Embryonic facial prominence (tissue), 1 donor: ENCODE measurements at regions not wholly inside any gene's neighbourhood (a gene's known extent, or its start where the extent isn't known, plus 50 kb on each side); places are given as distances from the start of the nearest gene placed in this dataset.
"Not testable (repeated sequence)": the region's sequence is repeated elsewhere in the genome, so short reads cannot be mapped to it uniquely, and the experiment has no call there.

ENCODE experiments used
- DNase-seq: peaks from one replicate; pipeline ENCODE4 v3.0.0-alpha.2; 2016; ENCODE audit errors: extremely low spot score

DNA sequence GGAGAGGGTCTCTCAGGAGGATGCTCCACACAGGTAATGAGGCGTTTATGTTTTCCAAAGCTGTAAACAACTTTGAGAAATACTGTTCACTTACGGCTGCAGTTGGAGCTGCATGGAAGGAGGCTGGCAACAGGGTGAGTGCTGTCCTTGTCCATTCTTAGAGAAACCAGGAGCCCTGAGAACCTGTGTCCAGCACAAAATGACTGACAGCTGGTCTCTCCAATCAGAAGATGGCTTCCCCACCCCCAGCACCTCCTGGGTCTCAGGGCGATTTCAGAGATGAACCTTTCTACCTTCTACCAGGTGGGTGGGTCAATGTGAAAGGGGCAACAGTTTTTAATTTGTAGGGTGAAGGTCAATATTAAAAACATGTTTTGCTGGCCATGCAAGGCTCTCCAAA, 353.6 kb downstream of the NPHP4 start:
- DNase-seq, result no peak

DNA sequence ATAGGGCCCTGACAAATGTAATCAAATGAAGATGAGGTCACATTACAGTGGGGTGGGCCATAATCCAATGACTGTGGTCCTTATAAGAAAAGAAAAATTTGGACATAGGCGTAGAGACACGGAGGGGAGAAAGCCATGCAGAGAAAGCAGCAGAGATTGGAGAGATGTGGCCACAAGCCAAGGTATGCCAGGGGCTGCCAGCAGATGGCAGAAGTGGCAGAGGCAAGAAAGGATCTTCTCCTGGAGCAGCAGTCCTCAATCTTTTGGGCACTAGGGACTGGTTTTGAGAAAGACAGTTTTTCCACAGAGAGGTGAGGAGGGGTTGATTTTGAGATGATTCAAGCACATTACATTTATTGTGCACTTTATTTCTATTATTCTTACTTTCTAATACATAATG, 355.1 kb downstream of the NPHP4 start:
- DNase-seq, result no peak

DNA sequence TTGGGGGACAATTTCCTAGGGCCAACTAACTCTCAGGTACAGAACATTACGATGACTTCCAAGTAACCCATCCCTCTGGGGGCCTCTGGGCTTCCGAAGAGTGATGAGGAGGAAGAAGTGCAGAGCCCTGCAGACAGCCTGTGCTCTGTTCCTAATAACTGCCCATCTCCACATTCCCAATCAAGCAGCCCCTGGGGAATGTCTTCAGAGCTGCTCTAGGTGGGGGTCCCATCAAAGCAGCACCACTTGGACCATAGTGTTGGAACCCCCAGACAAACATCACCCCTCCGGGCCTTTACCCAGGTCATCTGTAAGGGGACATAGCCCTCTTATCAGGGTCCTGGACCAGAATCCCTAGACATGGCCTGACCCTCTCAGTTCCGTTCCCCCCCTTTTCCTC, 357.3 kb downstream of the NPHP4 start:
- no peak for DNase-seq

DNA sequence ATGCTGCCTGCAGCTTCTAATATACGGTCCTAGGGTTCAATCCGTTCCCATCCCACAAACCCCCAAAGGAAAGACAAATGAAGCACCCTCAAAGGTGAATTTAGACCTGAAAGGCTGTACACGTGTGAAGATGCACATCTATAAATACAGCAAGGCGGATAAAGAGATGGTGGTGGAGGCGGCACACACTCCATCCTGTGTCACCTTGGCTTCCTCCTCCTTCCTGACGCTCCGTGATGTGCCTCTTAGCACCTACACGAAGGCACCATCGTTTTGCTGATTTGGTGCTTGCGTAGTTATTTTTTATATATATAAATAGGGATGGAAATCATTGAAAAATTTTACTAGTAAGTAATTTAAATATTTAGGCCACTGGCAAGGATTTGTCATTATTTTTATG, 359.4 kb downstream of the NPHP4 start:
- DNase-seq, result no peak

DNA sequence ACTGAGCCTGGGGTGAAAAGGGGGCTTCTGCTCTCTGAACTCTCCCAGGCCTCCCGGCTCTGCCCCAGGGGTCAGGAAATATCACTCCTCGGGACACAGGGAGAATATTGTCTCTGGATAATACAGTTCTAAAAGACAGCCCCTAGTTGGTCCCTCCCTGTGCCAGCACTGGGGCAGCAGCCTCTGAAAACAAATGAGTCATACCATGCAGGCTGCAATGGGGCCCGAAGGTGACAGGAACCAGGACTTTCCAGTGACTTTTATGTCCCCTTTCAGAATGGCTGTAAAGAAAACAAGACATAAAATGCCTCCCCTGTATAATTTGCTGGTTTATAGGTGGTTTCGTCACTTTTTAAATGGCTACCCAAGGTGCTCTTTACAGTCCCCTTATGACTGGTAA, 360.0 kb downstream of the NPHP4 start:
- no peak for DNase-seq

DNA sequence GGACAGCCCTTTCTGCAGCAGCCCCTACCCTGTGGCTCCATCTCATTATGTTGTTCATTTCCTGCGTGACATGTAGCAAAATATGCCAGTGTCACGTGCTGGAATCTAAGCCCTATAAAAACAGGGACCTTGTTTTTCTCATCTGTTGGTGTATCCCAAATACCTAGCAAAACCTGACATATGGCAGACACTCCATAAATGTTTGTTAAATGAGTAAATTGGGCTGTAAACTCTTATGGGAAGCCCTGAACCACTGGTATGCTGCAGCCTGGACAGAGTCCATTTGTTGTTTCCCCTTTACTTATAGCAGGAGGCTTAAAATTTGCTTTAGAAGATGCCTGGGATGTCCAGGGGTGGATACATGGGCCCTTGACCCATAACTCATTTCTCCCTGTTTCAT, 363.8 kb downstream of the NPHP4 start:
- DNase-seq, result no peak

DNA sequence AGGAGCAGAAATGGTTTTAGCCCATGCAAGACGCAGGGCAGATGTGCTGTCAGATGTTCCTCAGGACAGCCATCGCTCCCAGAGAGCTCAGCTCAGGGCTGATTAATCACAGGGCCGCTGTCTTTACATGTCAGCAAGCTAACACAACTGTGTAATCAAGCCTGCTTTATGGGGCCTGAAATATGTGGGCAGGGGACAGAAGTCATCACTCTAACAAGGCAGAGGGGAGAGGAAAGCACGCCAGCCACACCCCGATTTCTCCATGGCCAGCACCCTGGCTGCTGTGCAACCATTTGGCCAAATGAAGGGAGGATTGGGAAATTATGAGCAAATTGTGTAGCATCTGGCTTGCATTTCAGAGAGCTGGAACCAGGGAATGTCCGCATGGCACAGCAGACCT, 368.8 kb downstream of the NPHP4 start:
- DNase-seq, result no peak

DNA sequence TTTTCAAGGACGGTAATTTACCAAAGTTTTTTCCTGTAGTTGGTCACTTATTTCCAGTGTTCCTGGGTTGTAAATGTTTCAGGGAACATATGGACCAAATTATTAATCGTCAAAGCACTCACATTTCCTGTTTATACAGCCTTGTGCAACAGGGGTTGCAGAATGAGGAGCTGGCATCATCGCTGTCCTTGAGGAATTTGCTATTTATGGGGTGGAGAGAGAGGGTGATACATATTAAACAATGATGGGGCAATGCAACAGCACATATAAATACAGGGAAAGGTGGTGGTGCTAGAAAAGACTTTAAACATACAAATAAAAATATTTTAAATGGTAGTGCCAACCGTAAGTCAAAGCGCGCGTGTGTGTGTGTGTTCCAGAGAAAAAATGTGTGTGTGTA, 369.8 kb downstream of the NPHP4 start:
- no peak for DNase-seq

DNA sequence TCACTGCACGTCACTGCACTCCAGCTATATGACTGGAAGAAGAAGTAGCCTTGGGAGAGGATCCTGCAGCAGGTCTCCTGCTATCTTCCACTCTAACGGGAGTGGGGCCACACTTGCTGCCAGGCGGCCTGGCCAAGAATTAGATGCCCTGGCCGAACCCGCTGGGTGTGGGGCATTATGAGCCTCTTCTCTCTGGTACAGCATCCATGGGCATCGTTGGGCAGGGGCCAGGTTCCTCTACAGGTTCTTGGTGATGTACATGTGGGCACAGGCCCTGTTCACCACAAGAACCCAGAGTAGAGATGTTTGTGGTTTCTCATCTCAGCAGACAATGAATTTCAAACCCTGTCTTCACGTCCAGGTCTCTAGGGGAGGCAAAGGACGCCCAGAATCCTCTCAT, 370.5 kb downstream of the NPHP4 start:
- DNase-seq, result no peak

DNA sequence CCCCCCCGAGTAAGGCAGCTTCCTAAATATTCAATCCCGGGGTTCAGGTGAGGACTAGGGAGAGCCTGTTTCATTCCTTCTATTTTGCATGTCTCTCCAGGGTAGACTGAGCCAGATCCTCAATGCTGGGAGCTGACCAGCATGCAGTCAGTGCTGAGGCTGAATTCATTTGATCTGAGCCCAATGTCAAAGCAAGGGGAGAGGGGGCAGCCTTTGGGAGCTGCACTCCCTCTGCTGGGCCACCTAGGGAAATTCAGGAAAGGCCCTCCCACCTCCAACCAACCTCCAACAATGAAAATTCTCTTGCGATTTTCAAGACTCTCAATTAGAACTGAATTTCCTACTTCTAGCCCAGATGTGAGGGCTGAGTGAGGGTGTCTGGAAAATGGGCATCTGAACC, 371.2 kb downstream of the NPHP4 start:
- DNase-seq, result peak; percentile 23

DNA sequence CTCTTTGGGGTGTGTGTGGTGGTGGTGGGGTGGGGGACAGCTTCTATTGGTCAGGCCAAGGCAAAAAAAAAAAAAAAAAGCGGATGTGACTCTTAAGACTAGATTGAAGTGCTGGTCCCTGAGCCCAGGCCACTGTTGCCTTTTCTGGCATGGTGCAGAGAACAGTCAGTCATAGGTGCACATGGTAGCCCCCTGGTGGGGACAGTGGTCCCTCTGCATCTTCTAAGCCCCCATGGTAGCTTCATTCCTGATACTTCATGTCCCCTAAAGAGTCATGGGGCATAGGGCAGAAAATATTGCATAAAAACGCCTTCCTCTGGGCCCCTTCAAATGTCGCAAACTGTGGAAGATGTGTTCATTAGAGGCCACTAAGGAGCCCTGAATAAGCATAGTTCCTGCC, 371.8 kb downstream of the NPHP4 start:
- DNase-seq, result no peak

DNA sequence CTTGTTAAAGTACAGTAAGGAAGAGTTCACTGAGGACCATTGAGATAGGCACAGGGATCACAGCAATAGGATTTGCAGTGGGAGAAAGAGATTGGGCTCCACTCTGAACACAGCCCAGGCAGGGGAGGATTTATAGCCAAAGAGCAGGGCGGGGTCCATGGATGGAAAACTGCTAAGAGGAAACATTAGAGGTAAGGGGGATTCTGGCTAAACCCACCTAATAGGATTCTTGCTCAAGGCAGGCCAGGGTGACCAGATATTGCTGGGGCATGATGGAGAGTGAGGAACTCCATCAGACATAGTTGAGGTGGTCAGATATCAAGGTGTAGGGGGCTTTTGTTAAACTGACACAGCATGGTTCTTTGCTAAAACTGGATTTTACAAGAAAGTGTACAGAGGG, 372.8 kb downstream of the NPHP4 start:
- DNase-seq, result no peak

DNA sequence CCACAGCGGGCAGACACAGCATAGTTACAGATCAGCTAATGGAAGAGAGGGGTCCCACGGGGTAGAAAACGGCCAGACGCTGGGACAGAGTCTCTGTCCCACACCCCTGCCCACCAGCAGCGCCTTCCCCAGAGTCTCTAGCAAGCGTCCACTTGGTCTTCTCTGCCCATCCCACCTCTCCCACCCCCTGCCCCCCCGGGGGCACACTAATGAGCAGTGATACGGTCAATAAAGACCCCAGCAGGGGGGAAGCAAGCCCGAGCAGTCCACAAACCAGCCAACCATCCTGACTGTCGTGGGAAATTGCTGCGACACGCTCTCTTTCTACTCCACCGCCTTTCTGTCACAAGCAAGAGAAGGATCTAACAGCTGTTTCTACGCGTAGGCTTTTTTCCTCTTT, 374.7 kb downstream of the NPHP4 start:
- DNase-seq, result no peak

DNA sequence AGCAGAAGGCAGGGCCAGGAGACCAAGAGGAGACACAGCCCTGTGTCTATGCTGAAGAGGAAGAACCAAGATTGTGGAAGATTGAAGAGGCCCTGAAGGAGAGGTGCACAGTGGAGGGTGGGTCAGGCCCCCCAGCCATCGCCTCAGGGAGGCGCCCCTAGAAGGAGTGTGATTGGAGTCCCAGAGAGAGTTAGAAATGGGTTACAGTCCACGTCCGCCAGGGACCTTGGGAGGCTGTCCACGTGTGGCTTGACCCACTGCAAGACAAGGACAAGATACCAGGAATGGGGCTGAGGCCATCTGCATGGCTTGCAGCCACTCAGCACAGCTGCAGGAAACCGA, 375.1 kb downstream of the NPHP4 start:
- DNase-seq, result no peak

DNA sequence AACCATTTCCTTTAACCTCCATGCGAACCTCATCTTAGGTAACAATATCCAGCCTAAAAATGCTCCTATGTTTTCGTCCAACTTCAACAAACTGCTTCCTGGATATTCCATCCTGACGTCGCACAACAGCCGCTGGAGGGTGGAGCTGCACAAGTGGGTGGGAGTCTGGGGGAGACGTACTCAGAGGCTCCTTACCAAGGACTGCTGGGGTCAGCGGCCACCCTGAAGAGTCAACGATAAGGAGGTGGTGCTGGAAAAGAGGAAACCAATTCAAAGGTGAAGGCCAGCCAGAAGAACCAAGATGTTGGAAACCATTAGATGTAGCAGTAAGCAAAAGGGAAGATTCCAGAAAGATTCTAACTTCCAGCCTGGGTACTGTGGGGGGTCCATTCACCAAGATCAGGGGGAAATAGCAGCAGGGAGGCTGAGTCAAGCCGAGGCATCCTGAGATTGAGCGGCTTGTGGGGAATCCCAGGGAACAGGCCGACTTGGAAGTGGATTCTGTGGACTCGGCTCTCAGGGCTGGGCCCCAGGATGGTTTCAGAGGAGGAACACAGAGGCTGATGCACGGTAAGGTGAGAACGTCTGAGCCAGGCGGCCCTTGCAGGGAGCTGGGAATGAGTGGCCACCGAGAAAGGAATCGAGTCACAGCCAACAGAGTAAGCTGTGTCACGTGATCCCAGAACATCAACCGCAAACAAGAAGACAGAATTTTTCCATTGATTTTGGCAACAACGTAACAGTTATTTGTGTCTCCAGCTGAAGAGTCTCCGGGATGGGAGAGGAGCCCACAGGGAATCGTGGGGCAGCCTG, 375.7 kb downstream of the NPHP4 start:
- DNase-seq, result no peak

DNA sequence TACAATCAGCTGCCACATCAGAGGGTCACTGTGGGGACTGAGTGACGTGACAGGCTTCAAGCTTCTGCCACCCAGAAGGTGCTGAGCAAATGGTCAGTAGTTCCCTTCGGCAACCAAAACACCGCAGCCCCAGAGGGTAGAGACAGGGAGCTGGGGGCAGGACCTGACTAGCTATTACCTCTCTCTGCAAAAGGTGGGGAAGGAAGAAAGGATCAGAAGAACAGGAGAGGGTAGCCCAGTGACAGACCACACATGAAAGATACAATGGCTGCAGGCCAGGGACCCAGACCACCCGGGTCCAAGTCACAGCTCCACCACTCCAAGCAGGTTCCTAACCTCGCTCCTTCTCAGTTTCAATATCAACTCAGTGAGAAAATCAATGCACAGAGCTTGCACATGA, 377.1 kb downstream of the NPHP4 start:
- no peak for DNase-seq

DNA sequence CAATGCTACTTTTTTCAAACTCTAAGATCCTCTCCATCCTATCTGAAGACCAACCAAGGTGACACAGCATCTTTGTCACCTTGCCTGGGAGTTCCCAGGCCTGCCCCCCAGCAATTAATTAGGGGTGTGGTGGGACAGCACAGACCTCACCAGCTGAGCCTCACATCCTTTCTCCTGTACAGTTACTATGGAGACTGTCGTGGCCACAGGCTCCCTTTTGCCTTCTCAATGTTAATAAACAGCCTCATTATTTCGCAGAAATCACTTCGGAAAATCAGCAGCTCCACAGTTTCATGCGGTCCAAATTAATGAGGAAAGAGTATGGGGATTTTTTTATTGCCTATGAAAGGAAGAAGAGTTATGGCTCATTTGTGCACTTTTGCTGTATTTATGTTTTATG, 378.3 kb downstream of the NPHP4 start:
- no peak for DNase-seq

DNA sequence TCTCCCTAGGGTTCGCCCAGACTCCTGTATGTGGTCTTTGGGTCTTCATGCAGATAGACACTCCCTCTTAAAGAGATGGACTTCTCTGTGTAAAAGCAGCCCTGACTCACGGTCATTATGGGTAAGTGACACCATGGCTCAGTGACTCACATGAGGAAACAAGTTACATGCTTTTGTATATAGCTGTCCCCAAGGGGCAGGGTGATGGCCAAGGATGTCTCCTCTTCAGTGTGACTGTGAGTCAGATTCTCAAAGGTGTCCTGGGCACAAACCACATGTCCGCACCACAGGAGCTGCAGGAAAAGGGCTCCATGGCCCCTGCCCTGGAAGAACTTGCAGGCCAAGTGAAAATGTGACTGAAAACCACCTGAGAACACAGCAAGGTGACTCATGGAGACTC, 380.4 kb downstream of the NPHP4 start:
- no peak for DNase-seq

DNA sequence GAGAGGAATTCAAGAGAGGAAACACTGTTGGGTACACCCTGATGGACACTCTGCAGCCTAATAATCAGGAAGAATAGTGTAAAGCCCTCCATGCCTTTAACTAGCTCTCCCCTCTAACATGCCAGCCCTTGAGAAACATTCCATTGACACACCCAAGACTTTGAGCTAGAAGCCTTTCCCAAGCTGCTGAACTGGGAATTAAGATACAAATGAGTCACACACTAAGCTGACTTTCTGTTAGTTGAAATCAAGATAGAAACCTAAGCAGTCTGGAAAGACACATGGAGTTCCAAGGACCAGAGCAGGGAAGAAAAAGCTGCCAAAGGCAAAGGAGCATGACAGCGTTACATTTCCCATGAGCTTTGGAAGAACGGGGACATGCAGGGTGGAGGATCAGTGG, 380.8 kb downstream of the NPHP4 start:
- DNase-seq, result no peak

DNA sequence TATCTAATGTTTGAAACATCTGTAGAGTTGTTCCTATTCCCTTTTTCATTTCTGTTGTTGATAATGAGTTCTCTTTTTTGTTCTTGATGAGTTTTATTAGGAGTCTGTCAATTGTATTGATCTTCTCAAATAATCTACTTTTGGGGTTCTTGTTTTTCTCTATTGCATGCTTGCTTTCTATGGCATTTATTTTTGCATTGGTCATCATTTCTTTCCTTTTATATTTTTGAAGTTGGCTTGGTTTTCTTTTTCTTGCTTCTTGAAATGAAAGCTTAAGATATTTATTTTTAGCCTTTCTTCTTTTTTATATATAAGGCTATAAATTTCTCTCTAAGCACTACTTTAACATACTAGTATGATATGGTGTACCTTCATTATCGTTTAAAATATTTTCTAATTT, 381.8 kb downstream of the NPHP4 start:
- no peak for DNase-seq

DNA sequence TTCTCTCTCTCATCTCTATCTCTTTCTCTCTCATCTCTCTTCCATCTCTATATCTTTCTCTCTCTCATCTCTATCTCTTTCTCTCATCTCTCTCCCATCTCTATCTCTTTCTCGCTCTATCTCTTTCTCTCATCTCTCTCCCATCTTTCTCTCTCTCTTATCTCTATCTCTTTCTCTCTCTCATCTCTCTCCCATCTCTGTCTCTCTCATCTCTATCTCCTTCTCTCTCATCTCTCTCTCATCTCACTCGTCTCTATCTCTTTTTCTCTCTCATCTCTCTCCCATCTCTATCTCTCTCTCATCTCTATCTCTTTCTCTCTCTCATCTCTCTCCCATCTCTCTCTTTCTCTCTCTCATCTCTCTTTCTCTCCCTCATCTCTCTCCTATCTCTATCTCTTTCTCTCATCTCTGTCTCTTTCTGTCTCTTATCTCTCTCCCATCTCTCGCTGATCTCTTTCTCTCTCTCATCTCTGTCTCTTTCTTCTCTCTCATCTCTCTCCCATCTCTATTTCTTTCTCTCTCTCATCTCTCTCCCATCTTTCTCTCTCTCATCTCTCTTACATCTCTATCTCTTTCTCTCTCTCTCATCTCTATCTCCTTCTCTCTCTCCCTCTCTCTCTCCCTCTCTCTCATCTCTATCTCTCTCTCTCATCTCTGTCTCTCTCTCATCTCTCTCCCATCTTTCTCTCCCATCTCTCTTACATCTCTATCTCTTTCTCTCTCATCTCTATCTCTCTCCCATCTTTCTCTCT, 388.7 kb downstream of the NPHP4 start:
- no peak for DNase-seq

DNA sequence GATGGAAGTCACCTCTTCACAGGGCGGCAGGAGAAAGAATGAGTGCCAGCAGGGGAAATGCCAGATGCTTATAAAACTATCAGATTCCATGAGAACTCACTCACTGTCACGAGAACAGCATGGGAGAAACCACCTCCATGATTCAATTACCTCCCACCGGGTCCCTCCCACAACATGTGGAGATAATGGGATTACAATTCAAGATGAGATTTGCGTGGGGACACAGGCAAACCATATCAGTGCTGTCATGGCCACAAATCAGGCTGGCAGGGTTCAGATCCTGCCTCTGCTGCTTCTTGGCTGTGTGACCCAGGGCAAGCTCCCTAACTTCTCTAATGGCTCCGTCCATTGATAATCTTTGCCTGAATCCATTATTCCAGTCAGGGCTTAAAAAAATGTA, 389.5 kb downstream of the NPHP4 start:
- not testable (repeated sequence) for DNase-seq

DNA sequence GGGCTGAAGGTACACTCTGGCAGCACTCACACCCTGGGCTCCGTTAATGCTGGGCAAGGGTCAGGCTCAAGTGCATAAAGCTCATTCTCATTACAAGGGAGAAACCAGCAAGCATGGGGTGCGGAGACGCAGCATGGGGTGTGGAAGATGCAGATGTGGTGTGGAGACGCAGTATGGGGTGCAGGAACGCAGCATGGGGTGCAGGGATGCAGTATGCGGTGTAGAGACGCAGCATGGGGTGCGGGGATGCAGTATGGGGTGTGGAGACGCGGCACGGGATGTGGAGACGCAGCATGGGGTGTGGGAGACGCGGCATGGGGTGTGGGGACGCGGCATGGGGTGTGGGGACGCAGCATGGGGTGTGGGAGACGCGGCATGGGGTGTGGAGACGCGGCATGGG, 390.7 kb downstream of the NPHP4 start:
- no peak for DNase-seq

DNA sequence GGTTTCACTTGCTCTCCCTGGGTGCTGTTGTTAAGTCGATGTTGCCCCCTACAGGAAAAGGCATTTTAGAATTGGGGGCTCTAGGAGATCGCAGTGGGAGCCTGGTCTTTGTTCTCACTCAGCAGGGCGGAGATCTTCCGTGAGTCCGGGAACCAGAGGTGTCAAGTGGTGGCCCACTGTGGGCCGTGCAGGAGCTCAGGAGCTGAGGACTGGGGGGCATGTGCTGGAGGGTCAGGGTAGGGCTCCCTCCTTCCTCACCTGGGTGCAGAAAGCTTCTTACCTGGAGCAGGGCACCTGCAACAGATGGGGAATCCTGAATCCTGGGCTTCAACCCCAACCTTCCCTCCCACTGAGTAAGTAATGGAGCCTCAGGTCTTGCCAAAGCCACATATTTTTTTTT, 392.7 kb downstream of the NPHP4 start:
- DNase-seq, result no peak
